Mucosa of stomach (tissue), 1 donor: ENCODE measurements at regions not wholly inside any gene's neighbourhood (a gene's known extent, or its start where the extent isn't known, plus 50 kb on each side); places are given as distances from the start of the nearest gene placed in this dataset.

Source experiments
- H3K27me3 ChIP-seq: one replicate; pipeline ENCODE4 v1.7.0; 2013; ENCODE audit warnings: mild to moderate bottlenecking, low read length; ENCODE audit not compliant: control insufficient read depth, insufficient read depth
- H3K36me3 ChIP-seq: one replicate; pipeline ENCODE4 v1.7.0; 2013; ENCODE audit warnings: low read length; ENCODE audit not compliant: control insufficient read depth, insufficient read depth
- H3K4me1 ChIP-seq: one replicate; pipeline ENCODE4 v1.7.0; 2013; ENCODE audit warnings: mild to moderate bottlenecking, low read length; ENCODE audit not compliant: control insufficient read depth, insufficient read depth
- H3K4me3 ChIP-seq: one replicate; pipeline ENCODE4 v1.7.0; 2013; ENCODE audit warnings: low read length
- H3K9ac ChIP-seq: one replicate; pipeline ENCODE4 v1.7.0; 2013; ENCODE audit warnings: mild to moderate bottlenecking, low read length, moderate library complexity
- H3K9me3 ChIP-seq: one replicate; pipeline ENCODE4 v1.7.0; 2013; ENCODE audit warnings: mild to moderate bottlenecking, low read length, moderate library complexity; ENCODE audit not compliant: control insufficient read depth
- donor health status: Pancreatic carcinoma.

DNA sequence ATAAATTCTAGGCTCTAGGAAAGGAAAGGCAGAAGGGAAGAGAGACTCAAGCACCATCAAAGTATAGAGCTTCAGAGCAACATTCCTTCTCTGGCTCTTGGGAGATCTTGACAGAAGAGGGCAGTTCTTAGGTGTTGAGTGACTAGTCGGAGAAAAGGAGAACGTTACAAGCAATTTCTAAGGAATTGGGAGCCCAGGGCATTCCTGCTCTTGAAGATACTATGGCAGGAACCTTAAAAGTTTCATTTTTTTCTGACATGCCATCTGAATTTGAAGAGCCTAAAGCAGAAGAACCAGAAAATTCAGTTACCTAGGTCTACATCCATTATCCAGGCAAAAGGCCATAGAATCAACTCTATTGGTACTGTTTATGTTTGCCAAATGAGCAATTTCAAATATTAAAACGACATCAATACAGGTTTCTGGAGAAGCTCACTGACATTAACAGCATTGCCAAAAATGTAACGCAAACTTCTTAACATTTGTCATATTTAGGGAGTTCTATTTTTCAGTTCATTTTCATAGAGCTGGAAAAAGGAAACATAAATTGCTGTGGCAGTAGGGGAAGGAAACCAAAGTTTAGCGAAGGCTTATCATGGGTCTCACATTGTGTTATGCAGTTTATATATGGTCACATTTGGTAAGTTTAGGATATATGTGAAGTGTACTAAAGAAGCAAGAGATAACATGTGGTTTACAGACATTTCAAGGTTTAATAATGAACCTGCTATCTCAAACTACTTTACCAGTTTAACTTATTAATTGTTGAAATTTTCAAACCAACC, 210.1 kb upstream of the NRIP1 start:
- H3K4me1 ChIP-seq: no peaks in the 10 kb centered on the region
- no peaks in the 10 kb centered on the region for H3K27me3 ChIP-seq
- H3K9ac ChIP-seq: no peak overlapping the region
- H3K36me3 ChIP-seq: no peaks in the 10 kb centered on the region
- H3K4me3 ChIP-seq: no peak overlapping the region
- H3K9me3 ChIP-seq: no peaks in the 10 kb centered on the region

DNA sequence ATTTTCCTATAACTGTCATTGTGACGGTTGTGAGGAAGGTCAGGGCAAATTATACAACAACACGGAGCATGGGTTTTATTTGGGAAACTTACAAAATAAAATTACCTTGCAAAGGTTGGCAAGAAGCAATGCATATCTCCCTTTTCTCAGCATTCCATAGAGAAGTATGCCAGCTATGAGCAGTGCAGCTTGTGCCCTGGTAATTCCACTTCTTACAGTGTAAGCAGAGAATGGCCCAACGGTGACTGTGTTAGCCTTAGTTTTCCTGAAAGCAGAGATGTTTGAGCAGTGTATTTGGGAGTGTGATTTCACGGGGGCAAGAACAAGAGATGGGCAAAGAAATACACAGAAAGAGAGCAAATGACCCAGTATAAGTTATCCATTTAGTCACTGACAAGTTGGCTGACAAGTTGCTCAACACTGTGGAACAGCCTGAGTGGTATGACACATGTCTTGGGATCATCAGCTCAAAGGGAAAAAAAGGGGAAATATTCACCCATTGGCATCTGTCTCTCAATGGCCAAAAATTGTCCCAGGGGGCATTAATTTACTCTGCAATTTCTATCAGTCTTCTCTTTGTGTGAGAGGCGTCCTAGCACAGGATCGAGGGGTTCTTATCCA, 210.9 kb upstream of the NRIP1 start:
- Histone ChIP-seq H3K4me3 (no peak overlapping the region), H3K27me3 (no peaks in the 10 kb centered on the region), H3K9ac (no peak overlapping the region), H3K4me1 (no peaks in the 10 kb centered on the region), H3K9me3 (no peaks in the 10 kb centered on the region), H3K36me3 (no peaks in the 10 kb centered on the region)

DNA sequence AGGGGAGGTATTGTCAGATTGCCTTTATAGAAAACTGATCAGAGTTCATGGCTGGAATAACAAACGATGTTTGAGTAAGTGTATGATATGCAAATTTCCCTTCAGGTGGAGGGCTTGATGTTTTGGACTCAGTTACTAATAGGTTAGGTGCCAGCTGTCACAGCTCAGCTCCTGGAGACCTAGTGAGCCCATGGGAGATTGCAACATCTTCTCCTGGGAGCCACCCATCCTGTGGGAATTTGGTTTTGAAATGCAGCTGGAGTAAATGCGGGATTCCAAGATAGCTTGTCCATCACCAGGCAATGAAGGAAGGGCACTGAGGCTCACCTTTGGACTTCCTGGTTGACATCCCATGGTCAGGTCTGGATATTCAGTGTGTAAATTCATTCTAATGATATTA, 211.4 kb upstream of the NRIP1 start:
- H3K4me1 ChIP-seq: no peaks in the 10 kb centered on the region
- no peak overlapping the region for H3K9ac ChIP-seq
- H3K36me3 ChIP-seq: no peaks in the 10 kb centered on the region
- no peak overlapping the region for H3K4me3 ChIP-seq
- H3K9me3 ChIP-seq: no peaks in the 10 kb centered on the region
- no peaks in the 10 kb centered on the region for H3K27me3 ChIP-seq

DNA sequence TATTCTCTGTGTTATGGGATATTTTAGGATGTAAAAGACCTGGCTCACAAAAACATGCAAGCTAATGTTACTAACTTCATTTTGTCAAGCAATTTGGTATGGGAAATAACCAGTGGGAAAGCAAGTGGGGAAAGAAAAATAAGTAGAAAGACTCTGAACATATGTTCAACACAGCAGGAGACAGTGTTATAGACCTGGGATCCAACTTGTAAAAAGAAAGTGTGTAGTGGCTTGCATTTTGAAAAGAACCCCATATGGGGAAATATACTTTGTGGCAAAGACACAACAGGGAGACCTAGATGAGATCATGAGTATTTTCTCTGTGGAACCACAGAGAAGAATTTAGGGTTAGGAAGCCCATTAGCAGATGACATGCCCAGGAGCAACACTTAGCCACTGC, 212.7 kb upstream of the NRIP1 start:
- Histone ChIP-seq H3K9me3 (no peaks in the 10 kb centered on the region), H3K4me3 (no peak overlapping the region), H3K4me1 (no peaks in the 10 kb centered on the region), H3K36me3 (no peaks in the 10 kb centered on the region), H3K27me3 (no peaks in the 10 kb centered on the region), H3K9ac (no peak overlapping the region)

GRCh38 chr21:15278279-15278678, 213.5 kb upstream of the NRIP1 start:
- Histone ChIP-seq H3K9me3 (no peaks in the 10 kb centered on the region), H3K9ac (no peak overlapping the region)

DNA sequence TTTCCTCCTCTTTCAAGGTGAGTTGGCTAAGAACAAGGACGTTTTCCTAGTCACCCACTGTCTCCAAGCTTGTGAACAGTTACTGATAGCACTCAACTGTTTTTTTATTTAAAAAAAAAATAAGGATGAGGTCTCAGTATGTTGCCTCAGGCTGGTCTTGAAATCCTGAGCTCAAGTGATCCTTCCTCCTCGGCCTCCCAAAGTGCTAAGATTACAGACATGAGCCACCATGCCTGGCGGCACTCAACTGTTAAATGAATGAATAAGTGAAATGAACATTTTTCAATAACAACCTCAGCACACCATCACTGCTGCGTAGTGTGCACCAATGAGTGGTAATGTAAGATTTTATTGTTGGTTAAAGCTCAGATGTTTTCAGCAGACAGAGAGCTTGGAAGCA, 214.1 kb upstream of the NRIP1 start:
- H3K27me3 ChIP-seq: no peaks in the 10 kb centered on the region
- no peak overlapping the region for H3K9ac ChIP-seq
- no peaks in the 10 kb centered on the region for H3K4me1 ChIP-seq
- H3K36me3 ChIP-seq: no peaks in the 10 kb centered on the region
- H3K9me3 ChIP-seq: no peaks in the 10 kb centered on the region
- no peak overlapping the region for H3K4me3 ChIP-seq

More at GRCh38 chr21:15278279-15278678, 213.5 kb upstream of the NRIP1 start:
- H3K36me3 ChIP-seq: no peaks in the 10 kb centered on the region
- H3K27me3 ChIP-seq: no peaks in the 10 kb centered on the region
- H3K4me1 ChIP-seq: no peaks in the 10 kb centered on the region
- no peak overlapping the region for H3K4me3 ChIP-seq

- Histone ChIP-seq H3K9ac (no peak overlapping the region), H3K9me3 (no peaks in the 10 kb centered on the region), H3K36me3 (no peaks in the 10 kb centered on the region), H3K4me3 (no peak overlapping the region), H3K27me3 (no peaks in the 10 kb centered on the region), H3K4me1 (no peaks in the 10 kb centered on the region)
These were observed 214.7 kb upstream of the NRIP1 start for GRCh38 chr21:15279482-15279881.

- Histone ChIP-seq H3K9ac (no peak overlapping the region), H3K36me3 (no peaks in the 10 kb centered on the region), H3K4me3 (no peak overlapping the region), H3K4me1 (no peaks in the 10 kb centered on the region), H3K9me3 (no peaks in the 10 kb centered on the region), H3K27me3 (no peaks in the 10 kb centered on the region)
These were observed 216.9 kb upstream of the NRIP1 start for GRCh38 chr21:15281714-15282113.

GRCh38 chr21:15282665-15283064, 217.9 kb upstream of the NRIP1 start:
- no peaks in the 10 kb centered on the region for H3K36me3 ChIP-seq

GRCh38 chr21:15283138-15283537, 218.3 kb upstream of the NRIP1 start:
- Histone ChIP-seq H3K9ac (no peak overlapping the region), H3K4me3 (no peak overlapping the region), H3K27me3 (no peaks in the 10 kb centered on the region), H3K36me3 (no peaks in the 10 kb centered on the region), H3K9me3 (no peaks in the 10 kb centered on the region), H3K4me1 (no peaks in the 10 kb centered on the region)

More at GRCh38 chr21:15282665-15283064, 217.9 kb upstream of the NRIP1 start:
- Histone ChIP-seq H3K9ac (no peak overlapping the region), H3K4me1 (no peaks in the 10 kb centered on the region), H3K27me3 (no peaks in the 10 kb centered on the region), H3K9me3 (no peaks in the 10 kb centered on the region), H3K4me3 (no peak overlapping the region)

- Histone ChIP-seq H3K9ac (no peak overlapping the region), H3K9me3 (no peaks in the 10 kb centered on the region), H3K36me3 (no peaks in the 10 kb centered on the region), H3K4me1 (no peaks in the 10 kb centered on the region), H3K4me3 (no peak overlapping the region), H3K27me3 (no peaks in the 10 kb centered on the region)
These were observed 219.0 kb upstream of the NRIP1 start for GRCh38 chr21:15283789-15284188.

- no peaks in the 10 kb centered on the region for H3K9me3 ChIP-seq
- H3K4me1 ChIP-seq: peaks cover 5% of the 10 kb centered on the region
- no peaks in the 10 kb centered on the region for H3K36me3 ChIP-seq
- no peak overlapping the region for H3K4me3 ChIP-seq
- H3K27me3 ChIP-seq: no peaks in the 10 kb centered on the region
- no peak overlapping the region for H3K9ac ChIP-seq
These were observed 220.8 kb upstream of the NRIP1 start for GRCh38 chr21:15285556-15285955.
